SK-N-SH (cell line): ENCODE measurements at regions not wholly inside any gene's neighbourhood (a gene's known extent, or its start where the extent isn't known, plus 50 kb on each side); places are given as distances from the start of the nearest gene placed in this dataset.

ENCODE experiments used
- CTCF ChIA-PET: fragments of 300-600, 350-600 bp; formaldehyde crosslinking; extraction: SDS; loops from one replicate; lab custom pipeline; 2021; lab: Yijun Ruan, JAX
- POLR2A ChIA-PET: fragments of 350-600 bp; sonication (Branson Sonifier 250); formaldehyde crosslinking; extraction: SDS; loops from one replicate; lab custom pipeline; 2020; ENCODE audit warnings: antibody characterized with exemption, inconsistent platforms; lab: Yijun Ruan, JAX
- DNase-seq: peaks from one replicate; pipeline ENCODE4 v3.0.0; 2012
- H2AFZ ChIP-seq: fragments of 200-600 bp; sonication (generic); 2 replicates; pipeline ENCODE4 v1.8.1; 2016; ENCODE audit warnings: antibody characterized with exemption, mild to moderate bottlenecking, low read depth
- H3F3A ChIP-seq: fragments of 200-600 bp; sonication (generic); replicated peaks from 2 replicates; pipeline ENCODE3; 2016; ENCODE audit warnings: antibody characterized with exemption, mild to moderate bottlenecking; ENCODE audit not compliant: insufficient read depth
- H3K27ac ChIP-seq, 2 experiments: fragments of 200-500 bp in 1 of 2; fragments of 200-600 bp in 1 of 2; sonication (Bioruptor generic) in 1 of 2; sonication (generic), shearing (Covaris generic) in 1 of 2; 2 replicates each; pipeline versions ENCODE4 v1.5.1 to v1.6.1; 2014 to 2016; ENCODE audit warnings: low read depth in 2 of 2, inconsistent platforms in 1 of 2, low read length in 1 of 2, mild to moderate bottlenecking in 1 of 2, mixed read lengths in 1 of 2
- H3K27me3 ChIP-seq: fragments of 200-600 bp; sonication (generic), shearing (Covaris generic); 2 replicates; pipeline ENCODE4 v1.6.1; 2016; ENCODE audit warnings: mixed run types; ENCODE audit not compliant: insufficient read depth
- H3K36me3 ChIP-seq, 2 experiments: fragments of 200-500 bp in 1 of 2; fragments of 200-600 bp in 1 of 2; sonication (Bioruptor generic) in 1 of 2; sonication (generic) in 1 of 2; replicated peaks in 1 of 2; 2 replicates each; pipeline versions ENCODE3 to v1.5.1; 2014 to 2016; ENCODE audit warnings: low read length in 1 of 2, mild to moderate bottlenecking in 1 of 2; ENCODE audit not compliant: insufficient read depth in 2 of 2, control insufficient read depth in 1 of 2
- H3K4me1 ChIP-seq, 2 experiments: fragments of 200-500 bp in 1 of 2; fragments of 200-600 bp in 1 of 2; sonication (Bioruptor generic) in 1 of 2; sonication (generic), shearing (Covaris generic) in 1 of 2; 2 replicates each; pipeline versions ENCODE4 v1.5.1 to v1.6.1; 2014 to 2016; ENCODE audit warnings: low read depth in 1 of 2, low read length in 1 of 2, mixed run types in 1 of 2; ENCODE audit not compliant: insufficient read depth in 2 of 2, control insufficient read depth in 1 of 2
- H3K4me2 ChIP-seq: fragments of 200-600 bp; sonication (generic), shearing (Covaris generic); 2 replicates; pipeline ENCODE4 v1.6.1; 2017; ENCODE audit warnings: mixed run types
- H3K4me3 ChIP-seq, 2 experiments: fragments of 200-500 bp in 1 of 2; fragments of 200-600 bp in 1 of 2; sonication (Bioruptor generic) in 1 of 2; sonication (generic), shearing (Covaris generic) in 1 of 2; 2 replicates each; pipeline versions ENCODE4 v1.5.1 to v1.8.1; 2014 to 2016; ENCODE audit warnings: low read depth in 2 of 2, inconsistent platforms in 1 of 2, low read length in 1 of 2, mild to moderate bottlenecking in 1 of 2, mixed read lengths in 1 of 2, moderate library complexity in 1 of 2
- H3K79me2 ChIP-seq: fragments of 200-600 bp; sonication (generic); 2 replicates; pipeline ENCODE4 v1.8.1; 2017; ENCODE audit warnings: mild to moderate bottlenecking; ENCODE audit not compliant: insufficient read depth
- H3K9ac ChIP-seq: fragments of 200-600 bp; sonication (generic); 2 replicates; pipeline ENCODE4 v1.6.1; 2017; ENCODE audit warnings: mixed run types
- H3K9me2 ChIP-seq: fragments of 200-600 bp; sonication (generic); 2 replicates; pipeline ENCODE4 v1.6.1; 2017; ENCODE audit warnings: mixed run types
- H3K9me3 ChIP-seq: fragments of 200-600 bp; sonication (generic); 2 replicates; pipeline ENCODE4 v1.6.1; 2017; ENCODE audit warnings: mixed run types, mild to moderate bottlenecking, moderate library complexity
- H4K20me1 ChIP-seq: fragments of 200-600 bp; sonication (generic); 2 replicates; pipeline ENCODE4 v1.6.1; 2017; ENCODE audit warnings: mild to moderate bottlenecking, mixed run types; ENCODE audit not compliant: insufficient read depth
- ELF1 ChIP-seq: IDR thresholded peaks from 2 replicates; pipeline ENCODE4 v1.4.0; 2012
- RAD21 ChIP-seq: IDR thresholded peaks from 2 replicates; pipeline ENCODE4 v1.6.1; 2012; ENCODE audit warnings: mild to moderate bottlenecking, low read length
- RCOR1 ChIP-seq: fragments of 150-350 bp; IDR thresholded peaks from 2 replicates; pipeline ENCODE4 v1.6.1; 2017; ENCODE audit warnings: antibody characterized with exemption, low read length
- REST ChIP-seq: IDR thresholded peaks from 2 replicates; pipeline ENCODE4 v1.6.1; 2012; ENCODE audit warnings: mild to moderate bottlenecking, low read depth, low read length, moderate library complexity
- RFX5 ChIP-seq: IDR thresholded peaks from 2 replicates; pipeline ENCODE4 v1.6.1; 2012; ENCODE audit warnings: mild to moderate bottlenecking, improper control_type of control experiment, low read length
- RXRA ChIP-seq: IDR thresholded peaks from 2 replicates; pipeline ENCODE4 v1.4.0; 2012; ENCODE audit warnings: low read depth, mild to moderate bottlenecking, borderline replicate concordance
- TEAD4 ChIP-seq: IDR thresholded peaks from 2 replicates; pipeline ENCODE4 v1.4.0; 2012; ENCODE audit warnings: mild to moderate bottlenecking, borderline replicate concordance; ENCODE audit not compliant: insufficient read depth
- USF1 ChIP-seq: IDR thresholded peaks from 2 replicates; pipeline ENCODE4 v1.4.0; 2012; ENCODE audit warnings: low read depth, borderline replicate concordance
- WGBS: methylation state at CpG from one replicate; pipeline ENCODE4 v1.1.6; 2017; ENCODE audit warnings: low lambda C conversion rate; 5-methylcytosine and 5-hydroxymethylcytosine counted together

- CTCF ChIA-PET, result interaction anchor here (1.4 to 5.2 kb wide), 3 partner anchors 9 to 260 kb away, joined by 3 to 93 read pairs (median 4); no protein-coding TSS in a partner anchor
- Histone ChIP-seq H3K4me2 (no peak overlapping the region), H3K27ac (peak overlapping the region in 1 of 2 experiments; percentile 25; a peak in 2 of 4 replicates)
Observed at GRCh38 chr20:3312940-3313682, 74.1 kb upstream of the SLC4A11 start.

More at GRCh38 chr20:3312940-3313682, 74.1 kb upstream of the SLC4A11 start:
- no peak overlapping the region for H3K9ac ChIP-seq
- no peak overlapping the region for H2AFZ ChIP-seq
- POLR2A ChIA-PET, result no interaction called here
- H3F3A ChIP-seq, result peaks cover 7% of the 10 kb centered on the region
- H3K4me3 ChIP-seq, result no peak overlapping the region
- TF ChIP-seq RAD21 (no peak), RXRA (no peak), TEAD4 (no peak), REST (no peak), RCOR1 (no peak), RFX5 (no peak), USF1 (no peak), ELF1 (no peak)
- TF ChIP-seq, all 33 proteins: peak for 0
- 40% methylated on average over 2 of the region's 2 CpGs for WGBS
- DNase-seq, result no peak
- Histone ChIP-seq H3K9me2 (no peaks in the 10 kb centered on the region), H3K9me3 (no peaks in the 10 kb centered on the region), H3K27me3 (no peaks in the 10 kb centered on the region), H4K20me1 (no peaks in the 10 kb centered on the region), H3K4me1 (peaks cover 3 to 9% of the 10 kb centered on the region in 2 experiments; a peak in 2 of 4 replicates), H3K36me3 (peaks cover 35 to 53% of the 10 kb centered on the region in 2 experiments), H3K79me2 (no peaks in the 10 kb centered on the region)
